ENCODE measurements at regions not wholly inside any gene's neighbourhood (a gene's known extent, or its start where the extent isn't known, plus 50 kb on each side); places are given as distances from the start of the nearest gene placed in this dataset.
"Not testable (repeated sequence)": the region's sequence is repeated elsewhere in the genome, so short reads cannot be mapped to it uniquely, and the experiment has no call there.

GRCh38 chr2:587087-587960 is 89.9 kb downstream of the TMEM18 start:
- no peak for DNase-seq
- Mint-ChIP-seq H3K4me3 (no peak overlapping the region), H3K27me3 (peaks cover 50% of the 10 kb centered on the region), H3K27ac (no peak overlapping the region), H3K4me1 (peaks cover 13% of the 10 kb centered on the region), H3K9me3 (no peaks in the 10 kb centered on the region)
- no peak for ATAC-seq

GRCh38 chr2:586641-587076 is 90.5 kb downstream of the TMEM18 start:
- Mint-ChIP-seq H3K27ac (no peak overlapping the region), H3K27me3 (peaks cover 50% of the 10 kb centered on the region), H3K9me3 (no peaks in the 10 kb centered on the region), H3K4me1 (peaks cover 13% of the 10 kb centered on the region), H3K4me3 (no peak overlapping the region)
- ATAC-seq, result no peak
- no peak for DNase-seq

- H3K4me3 Mint-ChIP-seq, result peak overlapping the region; percentile 40 to 67
- no peaks in the 10 kb centered on the region for H3K9me3 Mint-ChIP-seq
- ATAC-seq, result peak; percentile 92
- H3K27me3 Mint-ChIP-seq, result peaks cover 36% of the 10 kb centered on the region
- H3K4me1 Mint-ChIP-seq, result peaks cover 13% of the 10 kb centered on the region
- peak; percentile 23 to 47 for DNase-seq
- H3K27ac Mint-ChIP-seq, result no peak overlapping the region
Observed at GRCh38 chr2:584863-585823, 92.1 kb downstream of the TMEM18 start.

GRCh38 chr2:583666-584065 is 93.5 kb downstream of the TMEM18 start:
- Mint-ChIP-seq H3K4me3 (no peak overlapping the region), H3K4me1 (peaks cover 13% of the 10 kb centered on the region), H3K27ac (no peak overlapping the region), H3K27me3 (peaks cover 23% of the 10 kb centered on the region), H3K9me3 (no peaks in the 10 kb centered on the region)
- no peak for DNase-seq
- ATAC-seq, result no peak

- ATAC-seq (no peak), DNase-seq (no peak)
- H3K9me3 Mint-ChIP-seq, result peaks cover 0 to 4% of the 10 kb centered on the region in 2 donors
- H3K4me1 Mint-ChIP-seq, result peaks cover 13% of the 10 kb centered on the region
- H3K4me3 Mint-ChIP-seq, result no peak overlapping the region
- H3K27me3 Mint-ChIP-seq, result peaks cover 16% of the 10 kb centered on the region
- H3K27ac Mint-ChIP-seq, result no peak overlapping the region
Observed at GRCh38 chr2:582792-583528, 94.2 kb downstream of the TMEM18 start.

GRCh38 chr2:582289-582688 is 94.9 kb downstream of the TMEM18 start:
- not testable (repeated sequence) for H3K4me3 Mint-ChIP-seq, H3K9me3 Mint-ChIP-seq, H3K27ac Mint-ChIP-seq, H3K27me3 Mint-ChIP-seq, DNase-seq, ATAC-seq
- H3K4me1 Mint-ChIP-seq, result peaks cover 13% of the 10 kb centered on the region

GRCh38 chr2:579961-580360 is 97.2 kb downstream of the TMEM18 start:
- no peaks in the 10 kb centered on the region for H3K27me3 Mint-ChIP-seq
- DNase-seq (no peak), ATAC-seq (no peak)
- H3K4me1 Mint-ChIP-seq, result peaks cover 5% of the 10 kb centered on the region
- H3K4me3 Mint-ChIP-seq, result no peak overlapping the region
- no peak overlapping the region for H3K27ac Mint-ChIP-seq
- peaks cover 9 to 27% of the 10 kb centered on the region in 2 donors for H3K9me3 Mint-ChIP-seq

- ATAC-seq (no peak), DNase-seq (no peak)
- no peaks in the 10 kb centered on the region for H3K27me3 Mint-ChIP-seq
- no peak overlapping the region for H3K27ac Mint-ChIP-seq
- H3K4me1 Mint-ChIP-seq, result no peaks in the 10 kb centered on the region
- H3K9me3 Mint-ChIP-seq, result peaks cover 9 to 32% of the 10 kb centered on the region in 2 donors
- H3K4me3 Mint-ChIP-seq, result no peak overlapping the region
Observed at GRCh38 chr2:579351-579886, 97.8 kb downstream of the TMEM18 start.

- Mint-ChIP-seq H3K4me3 (no peak overlapping the region), H3K27me3 (peaks cover 19% of the 10 kb centered on the region), H3K4me1 (no peaks in the 10 kb centered on the region), H3K9me3 (peaks cover 9 to 47% of the 10 kb centered on the region in 2 donors), H3K27ac (no peak overlapping the region)
- DNase-seq, result no peak
- ATAC-seq, result no peak
Observed at GRCh38 chr2:576292-576691, 100.9 kb downstream of the TMEM18 start.

- Mint-ChIP-seq H3K27me3 (peaks cover 25% of the 10 kb centered on the region), H3K4me3 (no peak overlapping the region), H3K4me1 (no peaks in the 10 kb centered on the region), H3K27ac (no peak overlapping the region), H3K9me3 (peaks cover 9 to 52% of the 10 kb centered on the region in 2 donors)
- ATAC-seq (no peak), DNase-seq (no peak)
Observed at GRCh38 chr2:575727-576236, 101.4 kb downstream of the TMEM18 start.

- Mint-ChIP-seq H3K4me3 (no peak overlapping the region), H3K27ac (no peak overlapping the region), H3K4me1 (no peaks in the 10 kb centered on the region), H3K9me3 (peaks cover 9 to 56% of the 10 kb centered on the region in 2 donors), H3K27me3 (peaks cover 31% of the 10 kb centered on the region)
- DNase-seq, result no peak
- ATAC-seq, result no peak
Observed at GRCh38 chr2:575030-575726, 102.0 kb downstream of the TMEM18 start.

- no peak for DNase-seq
- no peaks in the 10 kb centered on the region for H3K4me1 Mint-ChIP-seq
- ATAC-seq, result no peak
- peaks cover 39% of the 10 kb centered on the region for H3K27me3 Mint-ChIP-seq
- H3K9me3 Mint-ChIP-seq, result peaks cover 9 to 56% of the 10 kb centered on the region in 2 donors
- no peak overlapping the region for H3K4me3 Mint-ChIP-seq
- no peak overlapping the region for H3K27ac Mint-ChIP-seq
Observed at GRCh38 chr2:573805-574392, 103.3 kb downstream of the TMEM18 start.

- DNase-seq, result no peak
- Mint-ChIP-seq H3K9me3 (peaks cover 9 to 53% of the 10 kb centered on the region in 2 donors), H3K4me3 (no peak overlapping the region), H3K27ac (no peak overlapping the region), H3K27me3 (peaks cover 47% of the 10 kb centered on the region), H3K4me1 (no peaks in the 10 kb centered on the region)
- no peak for ATAC-seq
Observed at GRCh38 chr2:573025-573424, 104.2 kb downstream of the TMEM18 start.

GRCh38 chr2:569681-570080 is 107.5 kb downstream of the TMEM18 start:
- H3K27ac Mint-ChIP-seq, result no peak overlapping the region
- no peak overlapping the region for H3K4me3 Mint-ChIP-seq
- ATAC-seq, result no peak
- peaks cover 0 to 27% of the 10 kb centered on the region in 2 donors for H3K9me3 Mint-ChIP-seq
- no peaks in the 10 kb centered on the region for H3K4me1 Mint-ChIP-seq
- H3K27me3 Mint-ChIP-seq, result peaks cover 66% of the 10 kb centered on the region
- no peak for DNase-seq

Data from stimulated activated naive CD8-positive, alpha-beta T cell treated with anti-CD3 and anti-CD28 coated beads, Interleukin-15, amount 100 ng/mL, for 72 hours (primary cell).